RKO (cell line): ENCODE measurements at regions not wholly inside any gene's neighbourhood (a gene's known extent, or its start where the extent isn't known, plus 50 kb on each side); places are given as distances from the start of the nearest gene placed in this dataset.
"Not testable (repeated sequence)": the region's sequence is repeated elsewhere in the genome, so short reads cannot be mapped to it uniquely, and the experiment has no call there.

Source experiments
- DNase-seq: peaks from one replicate; pipeline ENCODE4 v3.0.0-alpha.2; 2016; ENCODE audit warnings: low spot score

DNA sequence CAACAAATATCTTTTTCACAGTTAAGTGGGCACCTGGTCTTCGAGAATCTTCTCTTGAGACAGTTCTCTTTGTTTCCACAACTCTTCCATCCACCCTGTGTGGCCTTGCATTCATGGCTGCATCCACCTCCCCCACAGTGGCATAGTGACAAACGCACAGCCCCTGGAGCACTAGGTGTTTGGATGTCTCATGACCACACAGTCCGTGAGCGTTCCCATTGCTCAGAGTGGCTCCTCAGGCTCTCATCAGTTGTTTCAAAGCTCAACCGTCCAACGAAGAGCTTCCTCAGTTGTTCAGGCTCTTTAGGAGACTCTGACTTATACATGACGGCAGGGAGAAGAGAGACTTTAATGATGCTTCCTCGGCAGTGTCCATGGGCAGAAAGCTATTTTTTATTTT, 191.6 kb downstream of the CDRT15L2 start:
- DNase-seq: no peak

DNA sequence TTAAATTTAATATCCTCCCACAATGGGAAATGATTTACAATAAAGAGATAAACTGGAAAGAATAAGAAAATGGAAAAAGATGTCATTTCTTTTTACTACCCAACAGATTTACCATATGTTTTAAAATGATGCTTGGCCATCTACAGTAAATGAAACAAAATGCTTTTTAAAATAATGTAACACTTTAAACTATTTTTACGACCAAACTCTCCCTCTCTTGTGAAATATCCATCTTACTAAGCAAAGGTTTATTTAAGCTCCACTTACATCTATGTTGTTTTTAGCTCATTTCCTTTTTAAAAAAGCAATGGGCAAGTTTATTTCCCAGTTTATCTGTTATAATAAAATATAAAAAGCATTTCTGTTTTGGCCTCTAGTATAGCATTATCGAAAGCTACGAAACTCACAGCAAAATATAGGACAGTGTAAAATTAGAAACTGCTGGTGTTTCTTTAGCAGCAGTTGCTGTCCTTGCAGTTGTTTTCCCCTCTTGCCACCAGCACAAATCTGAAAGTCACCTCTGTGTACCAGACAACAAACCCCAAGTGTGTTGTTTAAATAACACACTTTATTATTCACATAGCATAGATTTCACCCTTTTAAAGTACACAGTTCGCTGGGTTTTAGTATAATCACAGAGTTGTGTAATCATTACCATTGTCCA, 195.1 kb downstream of the CDRT15L2 start:
- no peak for DNase-seq

DNA sequence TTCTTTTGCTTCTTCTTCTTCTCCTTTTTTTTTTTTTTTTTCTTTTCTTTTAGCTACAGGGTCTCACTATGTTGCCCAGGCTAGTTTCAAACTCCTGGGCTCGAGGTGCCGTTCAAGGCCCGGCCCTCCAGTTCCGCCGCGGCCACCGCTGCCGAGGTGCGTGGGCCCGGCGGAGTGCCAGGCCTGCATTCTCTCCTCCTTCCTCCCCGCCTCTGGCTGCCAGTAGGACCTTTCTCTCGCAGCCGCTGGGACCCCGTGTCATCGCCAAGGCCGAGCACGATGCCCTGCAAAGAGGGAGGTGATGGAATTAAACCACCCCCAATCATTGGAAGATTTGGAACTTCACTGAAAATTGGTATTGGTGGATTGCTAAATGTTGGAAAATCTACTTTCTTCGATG, 195.8 kb downstream of the CDRT15L2 start:
- no peak for DNase-seq

DNA sequence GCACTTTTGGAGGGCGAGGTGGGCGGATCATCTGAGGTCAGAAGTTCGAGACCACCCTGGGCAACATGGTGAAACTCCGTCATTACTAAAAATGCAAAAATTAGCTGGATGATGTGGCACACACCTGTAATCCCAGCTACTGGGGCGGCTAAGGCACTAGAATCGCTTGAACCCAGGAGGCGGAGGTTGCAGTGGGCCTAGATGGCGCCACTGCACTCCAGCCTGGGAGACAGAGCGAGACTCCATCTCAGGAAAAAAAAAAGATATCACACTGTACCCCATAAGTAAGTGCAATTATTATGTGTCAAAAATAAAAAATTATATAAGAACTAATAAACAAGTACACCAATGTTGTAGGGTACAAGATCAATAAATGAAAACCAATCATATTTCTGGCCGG, 200.0 kb downstream of the CDRT15L2 start:
- DNase-seq: no peak

DNA sequence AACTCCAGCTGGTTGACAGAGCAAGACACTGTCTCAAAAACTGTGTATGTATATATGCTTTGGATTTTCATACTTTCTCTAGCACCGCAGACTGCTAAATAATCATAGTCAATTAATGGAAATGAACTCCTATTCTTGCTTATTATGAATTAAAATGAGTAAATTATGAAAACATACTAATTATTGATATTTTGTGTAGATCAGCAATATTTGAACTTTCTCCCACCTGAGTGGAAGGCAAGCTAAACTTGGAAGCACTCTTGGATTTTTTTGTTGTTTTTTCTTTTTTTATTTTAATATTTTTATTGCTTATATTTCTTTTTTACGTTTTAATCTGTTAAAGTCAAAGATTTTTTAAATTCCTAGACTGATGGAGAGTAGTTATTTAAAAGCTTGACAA, 201.7 kb downstream of the CDRT15L2 start:
- DNase-seq: no peak

DNA sequence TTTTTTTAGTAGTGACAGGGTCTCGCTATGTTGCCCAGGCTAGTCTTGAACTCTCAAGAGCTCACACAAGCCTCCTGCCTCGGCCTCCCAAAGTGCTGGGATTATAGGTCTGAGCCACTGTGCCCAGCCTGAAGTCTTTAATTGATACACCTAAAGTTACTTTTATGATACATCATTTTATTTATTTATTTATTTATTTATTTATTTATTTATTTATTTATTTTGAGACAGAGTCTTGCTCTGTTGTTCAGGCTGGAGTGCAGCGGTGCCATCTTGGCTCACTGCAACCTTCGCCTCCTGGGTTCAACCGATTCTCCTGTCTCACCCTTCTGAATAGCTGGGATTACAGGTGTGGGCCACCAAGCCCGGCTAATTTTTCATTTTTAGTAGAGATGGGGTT, 202.3 kb downstream of the CDRT15L2 start:
- not testable (repeated sequence) for DNase-seq

DNA sequence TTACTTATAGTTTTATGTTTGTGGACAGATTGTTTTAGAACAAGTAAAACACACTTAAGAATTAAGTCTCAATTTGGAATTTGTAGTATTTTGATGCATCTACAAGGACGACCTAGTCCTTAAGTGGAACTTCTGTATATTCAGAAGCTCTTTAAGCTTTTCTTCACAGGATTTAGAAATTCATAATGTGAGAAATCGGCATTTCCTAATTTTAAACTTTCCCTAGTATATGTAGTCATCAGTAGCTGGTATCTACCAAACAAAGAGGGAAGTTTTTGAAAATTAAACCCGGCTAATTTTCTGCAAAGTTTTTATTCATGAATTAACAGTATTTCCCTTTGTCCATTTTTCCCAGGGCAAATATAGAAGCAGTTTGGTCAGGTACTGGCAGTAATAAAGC, 203.6 kb downstream of the CDRT15L2 start:
- no peak for DNase-seq

DNA sequence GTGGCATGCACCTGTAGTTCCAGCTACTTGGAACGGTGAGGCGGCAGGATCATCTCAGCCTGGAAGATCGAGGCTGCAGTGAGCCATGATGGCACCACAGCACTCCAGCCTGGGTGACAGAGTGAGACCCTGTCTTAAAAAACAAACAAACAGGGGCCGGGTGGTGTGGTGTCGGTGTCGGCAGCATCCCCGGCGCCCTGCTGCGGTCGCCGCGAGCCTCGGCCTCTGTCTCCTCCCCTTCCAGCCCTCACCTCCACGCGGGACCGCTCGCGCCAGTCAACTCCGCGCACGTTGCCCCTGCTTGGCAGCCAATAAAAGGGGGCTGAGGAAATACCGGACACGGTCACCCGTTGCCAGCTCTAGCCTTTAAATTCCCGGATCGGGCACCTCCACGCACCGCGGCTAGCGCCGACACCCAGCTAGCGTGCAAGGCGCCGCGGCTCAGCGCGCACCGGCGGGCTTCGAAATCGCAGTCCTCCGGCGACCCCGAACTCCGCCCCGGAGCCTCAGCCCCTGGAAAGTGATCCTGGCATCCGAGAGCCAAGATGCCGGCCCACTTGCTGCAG, 204.7 kb downstream of the CDRT15L2 start:
- DNase-seq: no peak

DNA sequence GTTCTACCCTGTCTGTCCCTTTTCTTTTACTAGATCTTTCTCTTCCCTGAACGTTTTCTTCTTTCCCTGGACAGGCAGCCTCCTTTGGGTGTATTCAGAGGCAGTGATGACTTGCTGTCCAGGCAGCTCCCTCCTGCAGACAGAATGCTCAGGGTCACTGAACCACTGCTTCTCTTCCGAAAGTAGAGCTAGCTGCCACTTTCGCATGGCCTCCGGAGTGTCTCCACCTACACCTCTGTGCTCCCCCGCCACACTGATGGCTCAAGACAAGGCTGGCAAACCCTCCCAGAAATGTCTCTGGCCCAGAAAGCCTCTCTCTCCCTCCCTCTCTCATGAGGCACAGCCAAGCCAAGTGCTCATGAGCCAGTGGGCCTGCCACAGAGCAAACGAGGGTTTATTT, 207.8 kb downstream of the CDRT15L2 start:
- DNase-seq: no peak

DNA sequence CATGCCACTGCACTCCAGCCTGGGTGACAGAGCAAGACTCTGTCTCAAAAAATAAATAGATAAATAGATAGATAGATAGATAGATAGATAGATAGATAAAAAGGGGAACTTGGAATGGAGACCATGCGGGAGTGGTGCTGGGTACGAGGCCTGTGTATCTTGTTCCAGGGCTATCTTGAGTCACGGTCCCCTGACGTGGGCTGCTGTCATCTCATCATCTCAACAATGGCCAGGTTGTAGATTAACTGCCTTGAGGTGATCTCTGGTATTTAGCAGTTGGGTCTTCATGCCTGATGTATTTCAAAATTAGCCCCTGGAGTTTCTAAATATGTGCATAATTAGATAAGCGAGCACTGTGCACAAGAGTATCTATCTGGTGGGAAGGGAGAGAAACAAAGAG, 212.1 kb downstream of the CDRT15L2 start:
- DNase-seq: no peak

DNA sequence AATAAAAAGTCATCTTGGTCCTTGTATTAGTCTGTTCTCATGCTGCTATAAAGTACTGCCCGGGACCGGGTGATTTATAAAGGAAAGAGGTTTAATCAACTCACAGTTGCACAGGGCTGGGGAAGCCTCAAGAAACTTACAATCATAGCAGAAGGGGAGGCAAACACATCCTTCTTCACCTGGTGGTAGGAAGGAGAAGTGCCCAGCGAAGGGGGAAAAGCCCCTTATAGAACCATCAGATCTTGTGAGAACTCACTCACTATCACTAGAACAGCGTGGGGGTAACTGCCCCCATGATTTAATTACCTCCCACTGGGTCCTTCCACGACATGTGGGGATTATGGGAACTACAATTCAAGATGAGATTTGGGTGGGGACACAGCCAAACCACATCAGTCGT, 215.0 kb downstream of the CDRT15L2 start:
- DNase-seq: not testable (repeated sequence)

DNA sequence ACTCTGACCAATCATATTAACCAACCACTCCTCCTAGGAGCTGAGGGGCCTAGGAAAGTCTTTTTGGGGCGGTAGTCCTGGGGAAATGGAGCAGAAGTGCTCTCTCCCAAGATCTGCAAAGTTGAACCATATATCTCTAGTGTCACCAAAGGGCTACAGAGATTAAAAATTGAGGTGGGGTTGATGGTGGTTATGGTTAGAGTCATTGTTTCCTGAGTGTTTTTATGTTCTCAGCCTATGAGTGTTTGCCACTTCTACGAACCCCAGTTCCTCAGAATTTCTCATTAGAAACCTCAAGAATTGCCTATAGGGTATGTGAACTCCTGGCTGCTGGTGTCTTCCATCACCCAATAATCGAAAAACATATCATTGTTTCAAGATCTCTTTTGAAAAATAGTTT, 217.8 kb downstream of the CDRT15L2 start:
- DNase-seq: no peak

DNA sequence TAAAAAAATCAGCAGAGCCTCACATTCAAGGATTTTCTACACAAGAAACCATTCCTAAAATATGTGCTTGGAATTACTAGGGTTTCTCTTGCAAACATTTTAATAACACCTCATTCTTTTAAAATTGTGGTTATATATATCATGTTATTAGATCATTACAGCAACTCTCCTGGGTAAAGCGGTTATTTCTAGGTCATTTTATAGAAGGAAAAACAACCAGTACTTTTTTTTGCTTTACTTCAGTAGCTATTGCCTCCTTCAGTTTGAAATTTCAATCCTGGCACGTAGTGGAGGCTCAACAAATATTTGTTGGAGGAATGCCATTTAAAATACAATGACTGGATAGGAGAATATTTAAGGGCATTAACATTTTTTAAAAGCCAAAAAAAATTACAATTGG, 220.6 kb downstream of the CDRT15L2 start:
- no peak for DNase-seq

DNA sequence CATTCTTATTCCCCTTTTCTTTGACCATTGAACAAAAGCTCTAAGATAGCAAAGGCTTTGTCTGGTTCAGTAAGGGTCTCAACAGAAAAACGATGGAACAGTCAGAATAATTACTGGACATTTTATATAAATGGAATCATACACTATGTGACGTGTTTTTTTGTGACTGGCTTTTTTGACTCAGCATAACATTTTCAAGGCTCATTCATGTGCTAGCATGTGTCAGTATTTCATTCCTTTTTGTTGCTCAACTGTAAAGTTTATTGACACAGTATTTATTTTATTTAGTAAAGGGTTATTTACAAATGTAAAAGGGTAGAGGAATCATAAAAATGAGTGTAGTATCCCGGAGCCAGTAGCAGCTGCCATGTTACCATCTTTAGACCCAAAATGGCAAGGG, 226.2 kb downstream of the CDRT15L2 start:
- DNase-seq: no peak

DNA sequence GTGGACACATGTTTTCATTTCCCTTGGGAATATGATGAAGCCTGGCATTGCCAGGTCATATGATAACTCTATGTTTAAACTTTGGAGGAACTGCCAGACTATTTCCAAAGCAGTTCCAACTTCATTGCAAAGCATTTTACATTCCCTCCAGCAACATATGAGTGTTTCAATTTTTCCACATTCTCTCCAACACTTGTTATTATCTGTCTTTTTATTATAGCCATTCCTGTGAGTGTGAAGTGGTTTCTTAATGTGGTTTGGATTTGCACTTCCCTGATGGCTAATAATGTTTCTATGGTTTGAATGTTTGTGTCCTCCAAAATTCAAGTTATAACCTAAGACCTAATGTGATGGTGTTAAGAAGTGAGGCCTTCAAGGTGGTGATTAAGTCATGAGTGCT, 228.0 kb downstream of the CDRT15L2 start:
- not testable (repeated sequence) for DNase-seq

DNA sequence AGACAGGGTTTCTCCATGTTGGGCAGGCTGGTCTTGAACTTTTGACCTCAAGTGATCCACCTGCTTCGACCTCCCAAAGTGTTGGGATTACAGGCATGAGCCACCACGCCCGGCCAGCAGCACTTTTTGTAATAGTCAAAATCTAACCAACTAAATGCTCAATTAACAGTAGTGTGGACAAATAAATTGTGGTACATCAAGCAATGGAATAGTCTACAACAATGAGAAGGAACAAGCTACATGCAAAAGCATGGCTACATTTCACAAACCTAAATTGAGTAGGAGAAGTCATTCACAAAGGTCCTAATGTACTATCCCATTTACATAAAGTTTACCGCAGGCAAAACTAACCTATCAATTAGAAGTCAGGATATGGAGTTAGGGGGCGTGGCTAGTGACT, 227.4 kb downstream of the USP22 start:
- not testable (repeated sequence) for DNase-seq

DNA sequence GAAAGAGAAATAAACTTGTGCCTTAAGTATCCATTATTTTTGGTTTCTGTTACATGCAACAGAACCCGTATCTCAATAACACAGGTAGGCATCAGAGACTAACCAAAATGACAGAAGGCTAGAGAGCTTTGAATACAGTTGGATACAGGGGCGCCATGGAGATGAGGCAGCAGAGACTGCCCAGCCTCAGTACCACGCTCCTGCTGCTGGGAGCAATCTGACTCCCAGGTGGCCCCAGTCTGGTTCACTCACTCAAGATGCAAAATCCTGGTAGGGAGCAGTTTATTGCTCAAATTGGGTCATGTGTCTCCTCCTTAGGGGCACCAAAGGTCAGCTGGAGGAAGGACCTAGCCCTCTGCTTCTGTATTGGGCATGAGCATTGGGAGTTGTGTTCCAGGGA, 218.9 kb downstream of the USP22 start:
- no peak for DNase-seq

DNA sequence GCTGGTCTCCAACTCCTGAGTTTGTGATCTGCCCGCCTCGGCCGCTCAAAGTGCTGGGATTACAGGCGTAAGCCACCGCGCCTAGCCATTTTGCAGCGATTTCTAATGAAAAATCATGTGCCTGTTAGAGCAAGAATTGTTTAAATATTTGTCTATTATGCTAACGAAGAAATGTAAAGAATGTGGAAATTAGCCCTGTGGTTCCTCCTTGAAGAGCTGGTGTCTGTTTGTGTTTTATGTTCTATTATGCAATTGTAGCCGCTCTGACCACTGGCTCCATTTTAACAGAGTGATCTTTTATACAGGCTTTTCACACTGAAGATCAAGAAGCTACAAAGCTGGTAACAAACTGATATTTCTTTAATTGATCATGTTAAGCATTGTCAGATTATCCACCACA, 217.3 kb downstream of the USP22 start:
- no peak for DNase-seq

DNA sequence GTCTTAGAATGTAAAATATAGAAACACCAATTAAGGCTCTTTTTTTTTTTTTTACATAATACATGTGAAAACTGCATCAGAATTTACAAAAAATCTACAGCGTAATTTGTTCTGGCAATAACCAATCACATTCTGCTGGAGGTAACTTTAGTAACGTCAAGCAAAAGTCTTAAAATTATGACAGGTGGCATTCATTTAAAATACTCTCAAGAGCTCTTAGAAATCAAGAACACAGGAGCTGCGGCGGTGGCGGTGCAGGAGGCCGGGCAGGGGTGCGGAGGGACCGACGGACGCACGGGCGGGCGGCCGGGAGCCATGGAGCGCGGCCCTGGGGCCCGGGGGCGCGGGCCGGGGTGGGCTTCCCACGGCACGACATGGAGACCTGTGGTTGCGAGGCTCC, 202.4 kb downstream of the USP22 start:
- not testable (repeated sequence) for DNase-seq

DNA sequence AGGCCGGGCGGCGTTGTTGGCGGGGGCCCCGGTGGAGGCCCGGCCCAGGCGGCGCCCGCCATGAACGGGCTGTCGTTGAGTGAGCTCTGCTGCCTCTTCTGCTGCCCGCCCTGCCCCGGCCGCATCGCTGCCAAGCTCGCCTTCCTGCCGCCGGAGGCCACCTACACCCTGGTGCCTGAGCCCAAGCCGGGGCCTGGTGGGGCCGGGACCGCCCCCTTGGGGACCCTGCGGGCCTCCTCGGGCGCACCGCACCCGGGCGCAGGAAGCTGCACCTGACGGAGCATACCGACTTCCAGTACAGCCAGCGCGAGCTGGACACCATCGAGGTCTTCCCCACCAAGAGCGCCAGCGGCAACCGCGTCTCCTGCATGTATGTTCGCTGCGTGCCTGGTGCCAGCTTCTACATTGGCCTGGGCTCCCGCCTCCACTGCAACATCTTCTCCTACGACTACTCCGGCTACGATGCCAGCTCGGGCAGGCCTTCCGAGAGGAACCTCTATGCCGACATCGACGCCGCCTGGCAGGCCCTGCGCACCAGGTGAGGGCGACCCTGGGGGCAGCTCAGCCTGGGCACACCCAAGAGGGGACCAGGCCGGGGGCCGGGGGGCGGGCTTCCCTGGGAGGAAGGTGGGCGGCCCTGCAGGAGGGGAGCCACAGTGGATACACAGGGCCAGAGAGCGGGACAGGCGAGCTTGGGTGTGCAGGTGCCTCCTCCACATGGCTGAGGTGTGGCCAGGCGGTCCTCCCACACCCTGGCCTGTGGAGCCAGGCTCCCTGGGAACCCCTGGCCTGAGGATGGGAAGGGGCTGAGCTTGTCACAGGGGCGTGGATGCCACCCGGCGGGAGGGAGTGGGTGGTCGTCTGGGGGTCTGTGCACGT, 201.6 kb downstream of the USP22 start:
- not testable (repeated sequence) for DNase-seq

DNA sequence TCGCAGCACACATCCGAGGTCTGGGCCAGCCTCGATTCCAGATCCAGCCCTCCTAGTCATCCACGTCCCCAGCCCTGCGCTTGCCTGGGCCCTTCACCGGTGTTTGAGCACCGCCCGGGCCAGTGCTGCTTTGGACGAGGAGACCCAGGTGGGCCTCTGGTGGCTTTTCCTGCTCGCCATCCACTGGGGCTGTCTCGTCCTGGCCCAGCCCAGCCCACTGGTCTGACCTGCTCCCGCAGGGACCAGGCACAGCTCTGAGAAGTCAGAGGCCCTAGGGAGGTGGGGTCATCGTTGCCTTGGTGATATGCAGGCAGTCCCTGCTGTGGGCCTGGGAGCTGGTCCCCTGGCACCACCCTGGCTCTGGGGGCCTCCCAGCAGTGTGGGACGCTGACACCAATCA, 200.8 kb downstream of the USP22 start:
- not testable (repeated sequence) for DNase-seq

DNA sequence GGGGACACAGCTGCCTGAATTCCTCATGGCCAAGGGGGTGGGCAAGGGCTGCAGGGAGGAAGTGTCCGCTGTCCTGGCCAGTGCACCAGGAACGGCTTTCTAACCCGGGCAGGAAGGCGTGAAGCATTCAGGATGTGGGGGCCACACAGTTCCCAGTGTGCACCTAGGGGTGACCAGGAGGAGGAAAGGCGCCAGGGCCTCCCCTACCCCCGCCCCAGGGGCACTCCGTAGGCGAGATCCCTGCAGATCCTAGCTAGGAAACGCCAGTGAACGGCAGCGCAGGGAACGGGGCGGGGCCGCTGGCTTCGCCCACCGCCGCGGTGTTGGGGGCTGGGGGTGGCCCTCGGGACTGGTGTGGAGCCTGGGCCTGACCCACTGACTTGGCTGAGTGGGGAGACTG, 199.6 kb downstream of the USP22 start:
- DNase-seq: not testable (repeated sequence)
